Epidermal melanocyte (primary cell): ENCODE measurements at regions not wholly inside any gene's neighbourhood (a gene's known extent, or its start where the extent isn't known, plus 50 kb on each side); places are given as distances from the start of the nearest gene placed in this dataset.
"Not testable (repeated sequence)": the region's sequence is repeated elsewhere in the genome, so short reads cannot be mapped to it uniquely, and the experiment has no call there.

Experiments
- DNase-seq: peaks from one replicate; pipeline ENCODE4 v3.0.0; 2011; ENCODE audit warnings: low spot score; ENCODE audit not compliant: insufficient read length

- DNase-seq, result no peak
These were observed 501.7 kb upstream of the SEL1L start for GRCh38 chr14:82035397-82035796.

DNA sequence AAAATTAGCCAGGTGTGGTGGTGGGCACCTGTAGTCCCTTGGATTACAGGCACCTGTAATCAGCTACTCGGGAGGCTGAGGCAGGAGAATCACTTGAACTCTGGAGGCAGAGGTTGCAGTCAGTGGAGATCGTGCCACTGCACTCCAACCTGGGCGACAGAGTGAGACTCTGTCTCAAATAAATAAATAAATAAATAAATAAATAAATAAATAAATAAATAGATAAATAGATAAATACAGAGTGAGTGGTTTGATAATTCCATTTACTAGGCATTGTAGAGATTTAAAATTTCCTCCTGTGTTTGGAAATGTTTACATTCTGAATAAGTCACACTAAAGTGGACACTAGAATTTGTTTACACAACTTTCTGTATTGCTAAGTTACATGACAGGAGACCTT, 504.4 kb upstream of the SEL1L start:
- DNase-seq, result not testable (repeated sequence)

DNA sequence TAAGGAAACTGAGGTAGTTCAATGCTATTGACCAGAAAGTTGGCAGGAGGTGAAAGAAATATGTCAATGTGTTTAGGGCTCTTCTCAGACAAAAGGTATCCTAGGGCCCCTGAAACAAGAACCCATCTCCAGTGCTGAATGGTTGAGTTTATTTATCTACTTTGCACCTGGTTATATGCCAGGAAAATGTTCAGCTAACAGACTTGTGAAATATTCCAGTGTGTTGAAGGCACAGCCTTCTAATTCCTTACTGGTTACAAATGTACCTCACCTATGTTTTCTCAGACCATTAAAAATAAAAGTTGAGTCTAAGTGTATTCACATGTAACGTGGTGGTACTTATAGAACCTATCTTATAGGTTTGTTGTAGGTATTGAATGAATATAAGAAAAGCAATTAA, 511.7 kb upstream of the SEL1L start:
- no peak for DNase-seq

DNA sequence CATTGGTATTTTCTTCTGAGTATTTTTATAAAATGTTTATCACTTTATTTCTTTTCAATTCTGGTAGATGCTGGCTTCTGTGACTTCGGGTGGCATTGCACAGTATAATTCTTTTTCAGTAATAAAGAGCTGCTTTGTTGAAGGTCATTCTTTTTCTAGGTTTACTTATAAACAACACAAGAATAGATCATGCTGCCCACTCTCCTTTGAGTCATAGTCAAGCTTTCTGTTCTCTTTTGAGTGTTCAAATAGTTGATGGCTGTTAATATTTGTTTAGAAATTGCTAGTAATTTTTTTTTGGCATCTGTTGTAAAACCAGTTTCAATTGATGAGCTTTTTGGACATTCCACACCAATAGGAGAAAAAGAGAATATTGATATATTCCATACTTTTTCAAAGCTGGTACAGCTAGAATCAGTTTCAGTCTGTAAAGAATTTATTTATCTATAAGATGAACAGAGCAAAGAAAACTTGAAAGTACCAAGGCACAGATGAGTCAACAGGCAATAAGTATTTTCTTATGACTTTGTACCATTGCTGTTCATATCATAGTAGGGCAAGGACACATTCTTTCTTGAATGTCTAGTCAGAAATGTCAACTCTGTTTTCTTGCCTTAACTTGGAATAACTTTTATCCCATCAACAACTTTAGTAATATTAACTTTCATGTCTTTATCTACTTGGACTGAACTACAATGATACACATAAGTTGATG, 513.0 kb upstream of the SEL1L start:
- no peak for DNase-seq

DNA sequence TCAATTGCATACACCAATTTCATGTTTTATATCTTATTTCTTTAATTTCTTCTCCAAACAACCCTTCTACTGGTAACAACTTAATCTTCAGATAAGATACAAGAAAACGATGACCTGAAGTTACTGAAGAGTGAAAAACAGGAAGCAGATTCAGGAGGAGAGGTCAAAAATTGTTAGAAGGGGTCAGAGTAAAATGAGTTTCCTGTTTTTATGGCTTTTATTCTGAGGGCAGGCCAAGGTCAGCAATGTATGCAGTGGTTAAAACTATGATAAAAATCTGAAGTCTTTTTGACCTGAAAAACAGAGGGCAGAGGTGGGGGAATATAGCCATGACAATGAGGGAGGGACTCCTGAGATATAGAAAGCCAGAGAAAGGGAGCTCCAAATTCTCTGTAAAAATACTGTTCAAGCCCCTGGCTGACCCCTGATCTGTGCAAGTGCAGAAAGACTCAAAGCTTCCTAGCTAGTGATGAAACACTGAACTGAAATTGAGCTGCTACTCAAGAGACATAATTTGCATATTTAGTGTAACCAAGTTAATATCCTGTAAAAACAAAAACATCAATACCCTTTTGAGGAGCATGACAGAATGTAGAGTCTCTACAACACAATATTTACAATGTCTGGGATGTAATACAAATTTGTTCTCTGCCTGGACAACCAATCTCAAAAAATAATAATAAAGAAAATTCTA, 514.3 kb upstream of the SEL1L start:
- no peak for DNase-seq

DNA sequence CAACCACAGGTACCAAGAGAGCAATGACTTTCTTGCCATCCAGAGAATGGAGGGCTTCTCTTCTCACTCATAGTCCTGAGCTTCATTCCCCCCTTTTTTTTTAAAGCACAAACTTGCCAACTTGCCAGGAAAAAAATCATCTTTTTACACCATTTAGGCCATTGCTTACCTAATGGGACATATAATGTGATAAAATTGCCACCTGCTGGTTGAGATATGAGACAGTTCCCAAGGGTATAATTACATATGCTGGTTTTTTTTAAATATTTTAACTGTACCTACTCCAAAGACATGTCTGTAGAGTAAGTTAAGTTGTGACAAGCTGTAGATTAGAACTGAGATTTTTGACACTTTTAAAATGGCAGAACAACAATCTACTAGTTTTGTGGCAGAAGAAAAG, 519.1 kb upstream of the SEL1L start:
- DNase-seq, result no peak

GRCh38 chr14:82055515-82056115, 522.0 kb upstream of the SEL1L start:
- DNase-seq, result no peak

DNA sequence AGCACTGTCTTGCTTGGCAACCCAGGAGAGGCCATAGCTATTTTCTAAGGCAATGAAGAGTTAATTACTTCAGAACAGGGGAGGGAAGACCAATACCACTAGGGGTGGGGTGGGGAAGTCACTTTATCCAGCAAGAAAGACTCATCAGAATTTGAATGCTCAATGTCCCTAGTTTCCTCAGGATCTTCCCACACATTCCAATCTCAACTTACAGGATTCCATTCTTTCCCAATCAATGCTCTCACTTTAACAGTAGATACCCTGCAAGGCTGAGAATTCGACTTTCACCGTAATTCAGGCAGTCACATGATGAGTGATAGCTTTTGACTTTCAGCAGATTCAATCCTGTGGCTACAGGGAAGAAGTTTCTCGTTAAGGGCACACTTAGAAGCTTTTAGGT, 526.6 kb upstream of the SEL1L start:
- DNase-seq, result no peak

DNA sequence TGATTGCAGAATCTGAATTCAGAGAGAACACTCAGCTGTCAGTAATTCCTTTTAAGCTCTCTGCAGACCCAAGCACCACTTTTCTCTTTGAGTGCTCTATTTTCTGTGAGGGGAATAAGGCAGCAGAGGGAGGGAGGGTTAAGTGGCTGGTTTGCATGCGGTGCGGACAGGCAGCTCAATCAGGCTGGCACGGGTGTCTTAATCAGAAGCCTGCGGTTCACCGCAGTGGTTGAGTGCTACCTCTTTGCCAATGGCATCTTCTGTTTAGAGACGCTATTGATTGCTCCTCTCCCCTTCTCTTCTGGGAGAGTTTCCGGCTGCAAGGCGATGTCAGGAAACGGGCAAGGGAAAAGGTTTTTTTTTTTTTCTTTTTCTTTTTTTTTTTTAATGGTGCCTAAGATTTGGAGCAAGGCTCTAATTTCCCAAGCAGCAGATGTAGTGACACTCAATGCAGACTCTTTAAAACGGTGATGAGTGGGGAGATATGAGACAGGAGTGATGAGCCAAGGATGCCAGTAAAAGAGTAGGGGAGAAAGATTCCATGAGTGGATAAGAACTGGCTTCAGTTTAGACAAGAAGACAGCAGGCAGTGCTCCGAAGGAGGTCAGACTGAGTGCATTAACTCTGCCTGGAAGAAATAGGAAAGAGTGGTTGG, 533.7 kb upstream of the SEL1L start:
- DNase-seq, result no peak

GRCh38 chr14:82070040-82070439, 536.4 kb upstream of the SEL1L start:
- DNase-seq, result no peak

- DNase-seq, result no peak
These were observed 537.1 kb upstream of the SEL1L start for GRCh38 chr14:82070753-82071152.

DNA sequence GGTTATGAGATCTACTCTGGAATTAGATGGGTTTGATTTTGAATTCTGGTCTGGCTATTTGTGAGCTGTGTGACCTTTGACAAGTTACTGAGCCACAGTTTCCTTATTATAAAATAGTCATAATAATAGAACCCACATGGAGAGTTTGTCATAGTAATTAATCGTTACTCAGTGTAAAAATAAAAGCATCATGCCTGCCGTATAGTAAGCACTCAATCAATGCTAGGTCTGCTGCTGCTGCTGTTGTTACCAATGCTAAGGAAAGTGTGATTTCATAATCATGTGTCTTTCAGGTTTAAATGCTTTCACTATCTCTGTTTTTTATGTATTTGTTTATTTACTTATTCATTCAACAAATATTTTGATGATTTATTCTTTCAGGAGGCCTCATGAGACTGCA, 539.9 kb upstream of the SEL1L start:
- no peak for DNase-seq

DNA sequence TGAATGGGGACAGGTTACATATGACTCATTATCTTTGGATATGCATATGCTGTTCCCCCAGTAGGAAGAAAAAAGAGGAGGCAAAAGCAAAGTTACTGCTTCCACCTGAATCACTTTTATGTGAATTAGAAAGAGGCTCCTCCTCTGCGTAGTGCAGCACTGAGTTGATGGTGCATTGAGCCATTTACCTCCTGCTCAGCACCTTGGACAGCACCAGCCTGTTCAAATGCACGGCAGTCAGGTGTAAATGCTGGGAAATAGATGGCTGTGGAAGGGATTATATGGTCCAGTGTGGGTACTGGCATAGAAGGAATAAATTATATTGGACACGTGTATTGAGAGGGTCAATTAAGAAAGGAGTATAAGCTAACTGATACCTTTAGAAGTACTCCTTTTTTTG, 541.9 kb upstream of the SEL1L start:
- no peak for DNase-seq

- DNase-seq, result no peak
These were observed 545.9 kb upstream of the SEL1L start for GRCh38 chr14:82079553-82079952.

DNA sequence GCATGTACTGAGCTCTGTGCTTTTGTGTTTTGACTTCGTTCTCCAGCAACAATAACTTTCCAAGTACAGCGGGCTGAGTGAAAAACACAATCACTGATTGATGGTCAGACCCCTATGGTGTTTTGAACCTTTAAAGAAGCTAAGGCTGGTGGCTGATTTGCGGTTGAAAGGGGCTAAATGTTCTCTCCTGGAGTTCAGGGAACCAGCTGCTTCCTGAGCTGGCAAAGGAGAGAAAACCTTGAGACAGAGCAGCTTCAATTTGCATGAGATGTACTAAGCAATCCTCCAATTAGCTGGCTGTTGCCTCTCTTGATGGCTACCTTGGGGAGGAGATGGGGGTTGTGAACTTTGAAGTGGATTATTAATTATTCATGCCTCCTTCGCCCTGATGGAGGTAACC, 546.7 kb upstream of the SEL1L start:
- no peak for DNase-seq

DNA sequence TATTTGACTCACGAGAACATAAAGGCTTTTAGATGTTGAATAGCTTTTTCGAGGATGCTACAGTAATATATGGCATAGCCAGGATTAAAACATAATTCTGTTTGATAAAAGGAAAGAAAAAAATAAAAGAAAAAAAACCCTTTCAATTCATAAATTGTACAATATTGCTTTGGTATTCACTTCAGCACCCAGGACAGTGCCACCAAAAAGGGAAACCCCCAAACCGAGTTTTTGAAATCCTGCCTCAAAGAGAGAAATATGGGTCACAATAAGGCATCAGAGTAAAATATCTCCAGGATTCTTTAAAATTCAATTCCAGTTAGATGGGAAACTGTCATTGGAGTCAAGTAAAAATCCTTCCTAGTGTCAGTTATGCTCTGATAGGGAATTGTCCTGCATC, 551.2 kb upstream of the SEL1L start:
- no peak for DNase-seq

DNA sequence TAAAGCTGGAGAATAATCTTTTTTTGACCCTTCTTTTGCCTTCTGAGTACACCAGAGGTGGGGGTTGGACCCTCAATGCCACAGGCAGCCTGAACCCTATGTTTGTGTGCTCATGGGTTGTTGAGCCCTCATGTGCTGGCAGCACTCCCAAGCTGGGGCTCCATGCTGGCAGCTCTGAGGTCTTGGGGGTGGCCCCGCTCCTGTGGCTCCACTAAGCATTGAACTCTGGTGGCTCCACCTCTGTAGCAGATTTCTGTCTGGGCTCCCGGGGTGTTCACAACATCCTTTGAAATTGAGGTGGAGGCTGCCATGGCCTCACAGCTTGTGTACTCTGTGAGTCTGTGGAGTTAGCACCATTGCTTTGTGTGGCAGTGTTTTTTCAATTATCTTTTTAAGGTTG, 557.4 kb upstream of the SEL1L start:
- no peak for DNase-seq

- DNase-seq, result no peak
These were observed 561.2 kb upstream of the SEL1L start for GRCh38 chr14:82094829-82095345.

DNA sequence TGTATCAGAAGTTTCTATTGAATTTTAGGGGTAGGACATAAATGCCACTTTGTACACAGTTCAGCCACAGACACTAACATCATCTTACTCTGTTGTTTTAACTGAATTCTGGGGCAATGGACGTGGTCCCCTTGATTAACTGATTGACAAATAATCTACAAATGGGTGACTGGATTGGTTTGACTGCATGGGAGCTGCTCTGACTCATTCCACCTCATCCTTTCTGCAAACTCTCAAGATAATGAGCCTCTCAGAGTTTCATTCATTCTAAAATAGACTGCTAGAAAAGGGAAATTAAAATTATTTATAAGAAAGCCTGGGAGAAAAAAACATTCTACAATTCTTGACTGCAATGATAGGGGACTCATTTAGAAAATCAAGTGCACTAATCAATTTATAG, 570.4 kb upstream of the SEL1L start:
- DNase-seq, result no peak

- no peak for DNase-seq
These were observed 578.7 kb upstream of the SEL1L start for GRCh38 chr14:82112210-82112839.

DNA sequence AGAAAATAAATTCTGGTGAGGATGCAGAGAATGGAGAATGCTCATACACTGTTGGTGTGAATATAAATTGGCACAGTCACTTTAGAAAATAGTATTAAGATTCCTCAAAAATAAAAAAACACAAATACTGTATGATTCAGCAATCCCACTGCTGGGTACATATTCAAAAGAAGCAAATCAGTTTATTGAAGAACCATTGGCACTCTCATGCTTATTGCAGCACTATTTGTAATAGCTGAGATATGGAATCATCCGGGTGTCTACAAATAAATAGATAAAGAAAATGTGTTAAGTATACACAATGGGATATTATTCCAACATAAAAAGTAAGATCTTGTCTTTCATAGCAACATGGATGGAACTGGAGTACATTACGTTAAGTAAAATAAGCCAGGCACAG, 579.4 kb upstream of the SEL1L start:
- no peak for DNase-seq

DNA sequence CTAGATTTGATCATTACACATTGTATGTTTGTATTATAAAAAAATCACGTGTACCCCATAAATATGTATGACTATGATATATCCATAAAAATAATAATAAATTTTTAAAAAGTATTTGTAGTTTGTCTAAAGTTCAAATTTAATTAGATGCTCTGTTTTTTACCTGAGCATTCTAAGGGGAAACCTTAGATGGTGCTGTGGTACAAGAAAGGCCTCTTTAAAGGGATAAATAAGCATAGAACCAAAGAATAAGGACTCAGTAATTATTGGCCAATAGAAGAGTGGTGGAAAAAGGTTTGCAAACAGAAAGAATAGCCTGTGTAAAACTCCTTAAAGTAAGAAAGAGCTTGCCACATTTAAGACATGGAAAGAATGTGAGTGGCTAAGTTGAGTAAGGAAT, 580.1 kb upstream of the SEL1L start:
- DNase-seq, result no peak
